H9 (cell line): ENCODE measurements at regions not wholly inside any gene's neighbourhood (a gene's known extent, or its start where the extent isn't known, plus 50 kb on each side); places are given as distances from the start of the nearest gene placed in this dataset.

Experiments used
- DNase-seq: peaks from one replicate; pipeline ENCODE4 v3.0.0-alpha.2; 2017
- H2AFZ ChIP-seq: one replicate; pipeline ENCODE4 v1.6.1; 2013; ENCODE audit warnings: mild to moderate bottlenecking, low read length, control low read depth, moderate library complexity
- H2AK5ac ChIP-seq: 2 replicates; pipeline ENCODE4 v1.6.1; 2013; ENCODE audit warnings: low read length, control low read depth, mixed read lengths; ENCODE audit not compliant: insufficient read length
- H2BK120ac ChIP-seq: one replicate; pipeline ENCODE4 v1.6.1; 2013; ENCODE audit warnings: low read depth, mild to moderate bottlenecking, low read length, control low read depth, inconsistent platforms; ENCODE audit not compliant: poor library complexity, severe bottlenecking
- H2BK12ac ChIP-seq: 2 replicates; pipeline ENCODE4 v1.6.1; 2013; ENCODE audit warnings: low read length, control low read depth, mixed read lengths, low read depth; ENCODE audit not compliant: insufficient read length
- H2BK15ac ChIP-seq: 2 replicates; pipeline ENCODE4 v1.6.1; 2013; ENCODE audit warnings: low read depth, low read length, control low read depth
- H2BK20ac ChIP-seq: one replicate; pipeline ENCODE4 v1.6.1; 2013; ENCODE audit warnings: low read depth, mild to moderate bottlenecking, low read length, control low read depth, inconsistent platforms; ENCODE audit not compliant: poor library complexity, severe bottlenecking
- H2BK5ac ChIP-seq: 2 replicates; pipeline ENCODE4 v1.6.1; 2013; ENCODE audit warnings: low read length, control low read depth, mixed read lengths; ENCODE audit not compliant: insufficient read length
- H3K14ac ChIP-seq: 2 replicates; pipeline ENCODE4 v1.6.1; 2013; ENCODE audit warnings: low read length, control low read depth; ENCODE audit not compliant: insufficient read depth
- H3K18ac ChIP-seq: 2 replicates; pipeline ENCODE4 v1.6.1; 2013; ENCODE audit warnings: low read depth, mild to moderate bottlenecking, mixed read lengths, low read length, control low read depth; ENCODE audit not compliant: insufficient read length
- H3K23ac ChIP-seq: 2 replicates; pipeline ENCODE4 v1.6.1; 2013; ENCODE audit warnings: low read length, control low read depth, mixed read lengths, low read depth; ENCODE audit not compliant: insufficient read length
- H3K23me2 ChIP-seq: 2 replicates; pipeline ENCODE4 v1.6.1; 2013; ENCODE audit warnings: low read depth, mild to moderate bottlenecking, mixed read lengths, low read length, control low read depth; ENCODE audit not compliant: insufficient read length, poor library complexity, severe bottlenecking
- H3K27ac ChIP-seq: 2 replicates; pipeline ENCODE4 v1.5.1; 2013; ENCODE audit warnings: low read length, control low read depth, mixed read lengths, low read depth; ENCODE audit not compliant: insufficient read length
- H3K27me3 ChIP-seq: 2 replicates; pipeline ENCODE4 v1.6.1; 2013; ENCODE audit warnings: low read length, control low read depth, inconsistent platforms; ENCODE audit not compliant: insufficient read depth
- H3K4ac ChIP-seq: 2 replicates; pipeline ENCODE4 v1.6.1; 2013; ENCODE audit warnings: low read depth, mild to moderate bottlenecking, control low read depth, inconsistent platforms, low read length, moderate library complexity
- H3K4me1 ChIP-seq: 2 replicates; pipeline ENCODE4 v1.6.1; 2013; ENCODE audit warnings: low read length, control low read depth, inconsistent platforms; ENCODE audit not compliant: insufficient read depth
- H3K4me2 ChIP-seq: 2 replicates; pipeline ENCODE4 v1.6.1; 2013; ENCODE audit warnings: low read length, control low read depth, mixed read lengths; ENCODE audit not compliant: insufficient read length, insufficient read depth
- H3K56ac ChIP-seq: 2 replicates; pipeline ENCODE4 v1.6.1; 2013; ENCODE audit warnings: low read depth, mild to moderate bottlenecking, mixed read lengths, low read length, control low read depth; ENCODE audit not compliant: insufficient read length
- H3K79me1 ChIP-seq: 2 replicates; pipeline ENCODE4 v1.6.1; 2013; ENCODE audit warnings: low read depth, mild to moderate bottlenecking, moderate library complexity, low read length, control low read depth, inconsistent platforms; ENCODE audit not compliant: insufficient read depth, poor library complexity, severe bottlenecking
- H3K79me2 ChIP-seq: 2 replicates; pipeline ENCODE4 v1.6.1; 2013; ENCODE audit warnings: low read length, control low read depth, inconsistent platforms; ENCODE audit not compliant: insufficient read depth
- H3K9ac ChIP-seq: 2 replicates; pipeline ENCODE4 v1.6.1; 2013; ENCODE audit warnings: low read length, control low read depth, mixed read lengths; ENCODE audit not compliant: insufficient read length; ENCODE audit errors: extremely low read depth
- H3K9me3 ChIP-seq: one replicate; pipeline ENCODE4 v1.6.1; 2013; ENCODE audit warnings: low read depth, low read length, inconsistent platforms; ENCODE audit not compliant: control insufficient read depth
- H3T11ph ChIP-seq: one replicate; pipeline ENCODE4 v1.6.1; 2013; ENCODE audit warnings: mild to moderate bottlenecking, low read length, control low read depth, inconsistent platforms
- H4K20me1 ChIP-seq: one replicate; pipeline ENCODE4 v1.6.1; 2013; ENCODE audit not compliant: control insufficient read depth, insufficient read length, insufficient read depth
- H4K5ac ChIP-seq: 2 replicates; pipeline ENCODE4 v1.6.1; 2013; ENCODE audit warnings: low read depth, mild to moderate bottlenecking, mixed read lengths, low read length, control low read depth; ENCODE audit not compliant: insufficient read length
- H4K8ac ChIP-seq: replicated peaks from 2 replicates; pipeline ENCODE4 v1.6.1; 2013; ENCODE audit warnings: low read length, control low read depth, mixed read lengths, low read depth; ENCODE audit not compliant: insufficient read length
- H4K91ac ChIP-seq: 2 replicates; pipeline ENCODE4 v1.6.1; 2013; ENCODE audit warnings: low read depth, mild to moderate bottlenecking, moderate library complexity, mixed read lengths, low read length, control low read depth; ENCODE audit not compliant: insufficient read length
- H3K27ac Mint-ChIP-seq, 3 experiments: 2 replicates in 2 of 3; 3 replicates in 1 of 3; pipeline ENCODE4 v1.8.0; 2020 to 2021; ENCODE audit warnings: mixed read lengths in 3 of 3, mild to moderate bottlenecking in 1 of 3, moderate library complexity in 1 of 3
- H3K27me3 Mint-ChIP-seq: 2 replicates; pipeline ENCODE4 v1.8.0; 2021; ENCODE audit warnings: low read depth, mild to moderate bottlenecking, moderate library complexity, mixed read lengths
- H3K36me3 Mint-ChIP-seq, 3 experiments: 2 replicates in 2 of 3; 3 replicates in 1 of 3; pipeline ENCODE4 v1.8.0; 2020 to 2021; ENCODE audit warnings: low read depth in 3 of 3, mixed read lengths in 3 of 3; ENCODE audit not compliant: insufficient read depth in 1 of 3
- H3K4me1 Mint-ChIP-seq, 2 experiments: 2 replicates each; pipeline ENCODE4 v1.8.0; 2020; ENCODE audit warnings: mixed read lengths in 2 of 2
- H3K4me3 Mint-ChIP-seq, 2 experiments: 2 replicates in 1 of 2; 3 replicates in 1 of 2; pipeline ENCODE4 v1.8.0; 2020 to 2021; ENCODE audit warnings: mild to moderate bottlenecking in 2 of 2, mixed read lengths in 2 of 2, moderate library complexity in 1 of 2
- H3K9me3 Mint-ChIP-seq, 2 experiments: 2 replicates in 1 of 2; 3 replicates in 1 of 2; pipeline ENCODE4 v1.8.0; 2020; ENCODE audit warnings: mild to moderate bottlenecking in 2 of 2, mixed read lengths in 2 of 2, moderate library complexity in 1 of 2
- WGBS: extraction: QIAGEN DNeasy Blood & Tissue Kit; methylation state at CpG from one replicate; pipeline ENCODE4 v1.1.7; 2013; ENCODE audit warnings: missing lambda C conversion rate, low lambda C conversion rate, mixed read lengths; ENCODE audit not compliant: insufficient read length; ENCODE audit errors: extremely low coverage; 5-methylcytosine and 5-hydroxymethylcytosine counted together
- TF ChIP-seq, protein P1 (sequence below): fragments of 200-600 bp; sonication (generic); conservative IDR thresholded peaks from 3 replicates; pipeline ENCODE4 v1.8.0; 2021; ENCODE audit warnings: antibody characterized with exemption, mild to moderate bottlenecking

DNA sequence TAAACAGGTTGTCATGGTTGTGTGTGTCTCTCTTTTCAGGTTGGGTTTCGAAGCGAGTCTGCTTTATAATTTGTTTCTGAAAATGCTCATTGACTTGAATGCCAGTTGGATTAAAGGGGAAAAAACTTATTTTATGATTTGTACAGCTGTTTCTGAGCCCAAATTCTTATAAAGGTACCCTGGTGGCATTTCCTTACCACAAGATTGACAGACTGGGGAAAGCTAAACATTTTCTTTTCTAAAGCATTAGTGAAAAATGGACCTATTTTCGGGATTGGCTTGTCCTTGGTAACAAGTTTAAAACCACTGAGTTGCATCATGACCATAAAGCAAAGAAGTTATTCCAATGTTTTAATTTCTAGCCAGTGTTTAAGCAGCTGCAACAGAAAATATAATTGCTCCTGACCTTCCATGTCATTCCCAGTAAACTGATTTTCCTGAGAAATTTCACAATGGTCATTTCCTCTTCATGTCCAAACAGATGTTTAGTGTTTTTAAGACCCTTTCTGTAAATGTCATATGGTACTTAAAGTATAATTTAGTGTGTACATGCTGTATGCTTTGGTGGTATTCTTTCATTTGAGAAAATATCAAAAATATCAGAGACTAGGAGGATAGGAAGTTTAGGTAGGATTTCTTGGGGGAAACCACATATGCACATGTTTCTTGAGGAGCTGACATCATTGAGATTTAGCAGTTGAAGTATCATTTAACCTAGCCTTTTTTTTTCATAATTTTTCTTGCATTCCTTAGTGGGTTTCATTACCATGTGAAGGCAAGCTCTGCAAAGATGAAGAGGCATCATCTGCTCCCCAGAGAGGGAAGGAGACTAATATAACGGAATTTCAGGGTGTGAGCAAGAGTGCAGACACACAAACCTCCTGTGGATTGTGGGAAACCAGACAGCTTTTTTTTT lies 667.1 kb upstream of the RGMB start:
- Histone ChIP-seq H4K8ac (no peak overlapping the region), H3K27ac (no peak overlapping the region), H3K9ac (no peak overlapping the region), H3K18ac (no peak overlapping the region), H3K23me2 (no peaks in the 10 kb centered on the region), H2BK12ac (no peak overlapping the region), H3K14ac (no peak overlapping the region), H3K27me3 (no peaks in the 10 kb centered on the region), H3K79me1 (no peaks in the 10 kb centered on the region), H4K20me1 (no peaks in the 10 kb centered on the region), H3K79me2 (no peaks in the 10 kb centered on the region), H2AFZ (no peak overlapping the region), H3K4me1 (no peaks in the 10 kb centered on the region), H2BK15ac (no peak overlapping the region), H4K91ac (no peak overlapping the region), H4K5ac (no peak overlapping the region), H3K4ac (no peak overlapping the region), H2BK120ac (no peak overlapping the region), H3K23ac (no peak overlapping the region), H3K4me2 (no peak overlapping the region), H2AK5ac (no peak overlapping the region), H3T11ph (no peak overlapping the region), H2BK20ac (no peak overlapping the region), H2BK5ac (no peak overlapping the region), H3K56ac (no peak overlapping the region), H3K9me3 (no peaks in the 10 kb centered on the region)
- WGBS = no CpG with 5 or more reads among the region's 4 CpGs
- TF ChIP-seq, protein P1, sequence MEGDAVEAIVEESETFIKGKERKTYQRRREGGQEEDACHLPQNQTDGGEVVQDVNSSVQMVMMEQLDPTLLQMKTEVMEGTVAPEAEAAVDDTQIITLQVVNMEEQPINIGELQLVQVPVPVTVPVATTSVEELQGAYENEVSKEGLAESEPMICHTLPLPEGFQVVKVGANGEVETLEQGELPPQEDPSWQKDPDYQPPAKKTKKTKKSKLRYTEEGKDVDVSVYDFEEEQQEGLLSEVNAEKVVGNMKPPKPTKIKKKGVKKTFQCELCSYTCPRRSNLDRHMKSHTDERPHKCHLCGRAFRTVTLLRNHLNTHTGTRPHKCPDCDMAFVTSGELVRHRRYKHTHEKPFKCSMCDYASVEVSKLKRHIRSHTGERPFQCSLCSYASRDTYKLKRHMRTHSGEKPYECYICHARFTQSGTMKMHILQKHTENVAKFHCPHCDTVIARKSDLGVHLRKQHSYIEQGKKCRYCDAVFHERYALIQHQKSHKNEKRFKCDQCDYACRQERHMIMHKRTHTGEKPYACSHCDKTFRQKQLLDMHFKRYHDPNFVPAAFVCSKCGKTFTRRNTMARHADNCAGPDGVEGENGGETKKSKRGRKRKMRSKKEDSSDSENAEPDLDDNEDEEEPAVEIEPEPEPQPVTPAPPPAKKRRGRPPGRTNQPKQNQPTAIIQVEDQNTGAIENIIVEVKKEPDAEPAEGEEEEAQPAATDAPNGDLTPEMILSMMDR = no peak
- no peak for DNase-seq
- Mint-ChIP-seq H3K27ac (no peak overlapping the region), H3K27me3 (no peaks in the 10 kb centered on the region), H3K4me3 (no peak overlapping the region), H3K36me3 (no peaks in the 10 kb centered on the region), H3K9me3 (no peaks in the 10 kb centered on the region), H3K4me1 (no peaks in the 10 kb centered on the region)
